CD8-positive, alpha-beta memory T cell (primary cell): ENCODE measurements at regions not wholly inside any gene's neighbourhood (a gene's known extent, or its start where the extent isn't known, plus 50 kb on each side); places are given as distances from the start of the nearest gene placed in this dataset.
"Not testable (repeated sequence)": the region's sequence is repeated elsewhere in the genome, so short reads cannot be mapped to it uniquely, and the experiment has no call there.

Experiments
- CTCF ChIA-PET: fragments of 350-600 bp; sonication (Branson Sonifier 250); formaldehyde crosslinking; loops from one replicate; lab custom pipeline; 2021; ENCODE audit warnings: antibody characterized with exemption; lab: Charles Lee
- POLR2A ChIA-PET: fragments of 350-600 bp; sonication (Branson Sonifier 250); formaldehyde crosslinking; loops from one replicate; lab custom pipeline; 2021; ENCODE audit warnings: antibody characterized with exemption; lab: Charles Lee
- DNase-seq, 5 donors: peaks; one replicate each; pipeline versions ENCODE4 v3.0.0 to v3.0.0-alpha.2; 2020 to 2022; ENCODE audit warnings: mixed read lengths in 1 of 5
- H3K27ac ChIP-seq: one replicate; pipeline ENCODE4 v1.7.0; 2013; ENCODE audit warnings: low read depth, mild to moderate bottlenecking, low read length, moderate library complexity
- H3K27me3 ChIP-seq: 2 replicates; pipeline ENCODE4 v1.7.0; 2013; ENCODE audit warnings: low read length, mild to moderate bottlenecking; ENCODE audit not compliant: insufficient read depth, poor library complexity, severe bottlenecking
- H3K36me3 ChIP-seq: 2 replicates; pipeline ENCODE4 v1.7.0; 2013; ENCODE audit warnings: mild to moderate bottlenecking, low read length, moderate library complexity; ENCODE audit not compliant: insufficient read depth
- H3K4me1 ChIP-seq: 2 replicates; pipeline ENCODE4 v1.7.0; 2013; ENCODE audit warnings: mild to moderate bottlenecking, low read length, moderate library complexity; ENCODE audit not compliant: insufficient read depth
- H3K4me3 ChIP-seq: 2 replicates; pipeline ENCODE4 v1.7.0; 2013; ENCODE audit warnings: mild to moderate bottlenecking, low read length
- H3K9me3 ChIP-seq: 2 replicates; pipeline ENCODE4 v1.7.0; 2013; ENCODE audit warnings: mild to moderate bottlenecking, low read length
- H3K27ac Mint-ChIP-seq, 8 donors: one replicate each; pipeline ENCODE4 v1.8.0; 2020 to 2021; ENCODE audit warnings: mixed read lengths in 8 of 8, mild to moderate bottlenecking in 6 of 8, inconsistent platforms in 3 of 8, moderate library complexity in 3 of 8
- H3K27me3 Mint-ChIP-seq, 2 donors: one replicate each; pipeline ENCODE4 v1.8.0; 2020 to 2021; ENCODE audit warnings: mixed read lengths in 2 of 2, mild to moderate bottlenecking in 1 of 2, moderate library complexity in 1 of 2
- H3K36me3 Mint-ChIP-seq, 3 donors: one replicate each; pipeline ENCODE4 v1.8.0; 2020 to 2021; ENCODE audit warnings: mixed read lengths in 3 of 3, inconsistent platforms in 1 of 3, mild to moderate bottlenecking in 1 of 3
- H3K4me1 Mint-ChIP-seq, 3 donors: one replicate each; pipeline ENCODE4 v1.8.0; 2020 to 2021; ENCODE audit warnings: mixed read lengths in 3 of 3, inconsistent platforms in 1 of 3, mild to moderate bottlenecking in 1 of 3
- H3K4me3 Mint-ChIP-seq, 7 donors: one replicate each; pipeline ENCODE4 v1.8.0; 2020 to 2021; ENCODE audit warnings: mixed read lengths in 7 of 7, mild to moderate bottlenecking in 6 of 7, moderate library complexity in 4 of 7, inconsistent platforms in 2 of 7
- H3K9me3 Mint-ChIP-seq, 5 donors: one replicate each; pipeline ENCODE4 v1.8.0; 2020 to 2022; ENCODE audit warnings: mixed read lengths in 5 of 5, mild to moderate bottlenecking in 3 of 5, moderate library complexity in 2 of 5, inconsistent platforms in 1 of 5

DNA sequence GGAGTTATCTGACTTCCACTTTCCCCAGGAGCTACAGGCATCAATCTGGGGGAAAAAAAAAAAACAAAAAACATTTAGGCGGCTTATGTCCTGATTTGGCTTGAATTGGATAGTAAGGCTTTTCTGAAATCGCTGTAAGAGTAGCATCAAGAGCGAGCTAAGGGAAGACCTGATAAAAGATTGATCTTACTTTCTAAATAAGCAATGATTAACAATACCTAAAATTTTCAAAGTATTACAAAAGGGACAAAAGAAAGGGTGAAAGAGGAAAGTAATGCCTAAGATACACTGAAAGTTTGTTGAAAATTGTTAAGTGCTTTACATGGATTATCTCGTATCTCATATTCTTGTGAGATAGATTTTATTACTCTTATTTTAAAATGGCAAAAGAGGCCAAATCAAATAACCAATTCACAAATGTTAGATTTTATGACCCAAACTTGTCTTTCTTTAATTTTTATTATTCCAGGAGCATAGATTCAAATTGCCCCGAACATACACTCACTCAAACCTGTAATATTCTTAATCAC, 106.4 kb upstream of the PRSS16 start:
- CTCF ChIA-PET: interaction anchor here (1.2 kb wide), 1 partner anchor 14 kb away, joined by 3 read pairs; no protein-coding TSS in a partner anchor
- H3K27ac Mint-ChIP-seq: peak overlapping the region; percentile 39 to 99 (median 76)
- Histone ChIP-seq H3K27ac (peak overlapping the region; percentile 44), H3K4me3 (peak overlapping the region; percentile 32), H3K27me3 (no peaks in the 10 kb centered on the region), H3K9me3 (no peaks in the 10 kb centered on the region), H3K36me3 (no peaks in the 10 kb centered on the region), H3K4me1 (peaks cover 49% of the 10 kb centered on the region)
- no peak for DNase-seq
- H3K36me3 Mint-ChIP-seq: peaks cover 2 to 14% (median 3%) of the 10 kb centered on the region in 3 donors
- H3K4me1 Mint-ChIP-seq: peaks cover 46 to 62% (median 46%) of the 10 kb centered on the region in 3 donors
- peak overlapping the region; percentile 64 to 83 (median 77) for H3K4me3 Mint-ChIP-seq
- H3K9me3 Mint-ChIP-seq: no peaks in the 10 kb centered on the region
- POLR2A ChIA-PET: no interaction called here
- peaks cover 0 to 3% of the 10 kb centered on the region in 2 donors for H3K27me3 Mint-ChIP-seq

DNA sequence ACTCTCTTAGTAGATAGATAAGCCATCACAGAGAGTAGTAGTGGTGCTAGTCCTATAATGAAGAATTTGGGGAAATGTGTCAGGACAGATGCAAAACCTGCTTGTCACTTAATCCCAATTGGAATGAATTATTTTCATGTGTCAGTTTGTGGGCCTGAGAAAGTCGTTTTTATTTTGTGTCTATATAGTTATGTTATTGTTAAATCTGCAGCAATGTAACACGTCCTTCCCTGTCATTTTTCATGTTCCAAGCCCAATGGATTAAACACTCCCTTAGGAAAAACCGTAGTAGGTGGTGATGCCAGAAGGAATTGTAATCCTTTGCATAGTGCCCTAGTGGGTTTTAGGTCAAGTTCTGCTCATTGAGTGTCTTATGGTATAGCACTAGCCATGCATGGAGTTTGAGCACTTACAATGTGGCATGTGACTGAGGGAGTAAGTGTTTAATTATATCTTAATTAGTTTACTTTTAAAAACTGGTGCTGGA, 105.9 kb upstream of the PRSS16 start:
- Mint-ChIP-seq H3K9me3 (no peaks in the 10 kb centered on the region), H3K36me3 (peaks cover 2 to 14% (median 3%) of the 10 kb centered on the region in 3 donors), H3K27ac (peak overlapping the region in 5 of 8 donors; percentile 20 to 99 (median 70)), H3K4me1 (peaks cover 46 to 62% (median 46%) of the 10 kb centered on the region in 3 donors), H3K27me3 (peaks cover 0 to 3% of the 10 kb centered on the region in 2 donors), H3K4me3 (peak overlapping the region; percentile 64 to 83 (median 77))
- no peaks in the 10 kb centered on the region for H3K9me3 ChIP-seq
- H3K4me3 ChIP-seq: peak overlapping the region; percentile 32
- no peak for DNase-seq
- H3K27ac ChIP-seq: peak overlapping the region; percentile 91
- H3K27me3 ChIP-seq: no peaks in the 10 kb centered on the region
- no peaks in the 10 kb centered on the region for H3K36me3 ChIP-seq
- peaks cover 49% of the 10 kb centered on the region for H3K4me1 ChIP-seq
- ChIA-PET POLR2A (no interaction called here), CTCF (no interaction called here)

DNA sequence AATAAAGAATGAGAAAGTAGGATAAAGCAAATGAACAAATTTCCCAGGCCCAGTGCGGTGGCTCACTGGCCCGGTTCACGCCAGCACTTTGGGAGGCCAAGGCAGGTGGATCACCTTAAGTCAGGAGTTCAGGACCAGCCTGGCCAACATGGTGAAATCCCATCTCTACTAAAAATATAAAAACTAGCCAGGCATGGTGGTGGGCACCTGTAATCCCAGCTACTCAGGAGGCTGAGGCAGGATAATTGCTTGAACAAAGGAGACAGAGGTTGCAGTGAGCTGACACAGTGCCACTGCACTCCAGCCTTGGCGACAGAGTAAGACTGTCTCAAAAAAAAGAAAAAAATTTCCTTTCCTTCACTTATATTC, 104.5 kb upstream of the PRSS16 start:
- H3K36me3 ChIP-seq, H3K27me3 ChIP-seq, H3K9me3 Mint-ChIP-seq, DNase-seq, H3K27me3 Mint-ChIP-seq, H3K4me3 ChIP-seq, H3K9me3 ChIP-seq: not testable (repeated sequence)
- ChIA-PET CTCF (interaction anchor here (6.5 kb wide), 1 partner anchor 10 kb away, joined by 80 read pairs; a partner anchor contains a TSS), POLR2A (interaction anchor here (1.2 to 6.1 kb wide), 2 partner anchors 11 to 1099 kb away, joined by 3 to 231 read pairs; a partner anchor contains a TSS)
- Mint-ChIP-seq H3K4me3 (peak overlapping the region in 2 of 7 donors; percentile 34 to 73), H3K36me3 (peaks cover 2 to 14% (median 3%) of the 10 kb centered on the region in 3 donors), H3K27ac (peak overlapping the region in 2 of 8 donors; percentile 23 to 35), H3K4me1 (peaks cover 45 to 55% (median 45%) of the 10 kb centered on the region in 3 donors)
- H3K27ac ChIP-seq: peak overlapping the region; percentile 91
- H3K4me1 ChIP-seq: peaks cover 48% of the 10 kb centered on the region

DNA sequence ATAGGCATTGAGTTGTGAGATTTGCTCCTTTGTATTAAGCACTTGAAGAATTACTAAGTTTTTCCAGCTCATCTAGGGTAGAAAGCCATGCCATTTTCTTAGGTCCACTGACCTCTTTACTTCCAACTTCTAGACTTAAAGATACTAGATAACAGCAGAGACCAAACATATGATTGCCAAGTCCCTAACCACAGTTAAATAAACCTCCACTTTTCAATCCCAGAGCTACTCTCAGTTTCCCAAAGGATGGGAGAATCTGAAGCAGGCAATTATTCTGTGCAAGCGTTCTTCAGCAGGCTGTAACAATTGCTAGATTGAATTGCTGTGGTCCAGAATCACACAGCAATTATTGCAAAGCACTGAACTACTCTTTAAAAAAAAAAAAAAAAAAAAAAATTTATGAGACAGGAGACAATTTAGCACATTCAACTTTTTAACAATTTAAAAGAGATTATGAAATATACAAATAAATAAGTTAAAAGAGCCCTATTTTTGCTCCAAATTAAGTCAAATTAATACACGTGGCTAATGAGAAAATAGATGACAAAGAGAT, 104.0 kb upstream of the PRSS16 start:
- Mint-ChIP-seq H3K4me1 (peaks cover 39 to 52% (median 40%) of the 10 kb centered on the region in 3 donors), H3K9me3 (no peaks in the 10 kb centered on the region), H3K36me3 (peaks cover 2 to 14% (median 3%) of the 10 kb centered on the region in 3 donors), H3K4me3 (peak overlapping the region in 5 of 7 donors; percentile 7 to 73 (median 34)), H3K27ac (peak overlapping the region in 7 of 8 donors; percentile 6 to 76 (median 35)), H3K27me3 (peaks cover 0 to 3% of the 10 kb centered on the region in 2 donors)
- Histone ChIP-seq H3K9me3 (no peaks in the 10 kb centered on the region), H3K36me3 (no peaks in the 10 kb centered on the region), H3K4me1 (peaks cover 43% of the 10 kb centered on the region), H3K27ac (peak overlapping the region; percentile 91), H3K27me3 (no peaks in the 10 kb centered on the region), H3K4me3 (no peak overlapping the region)
- ChIA-PET POLR2A (interaction anchor here (1.2 to 6.1 kb wide), 3 partner anchors 11 to 1100 kb away, joined by 3 to 231 read pairs (median 39); a partner anchor contains a TSS), CTCF (interaction anchor here (0.7 to 6.5 kb wide), 4 partner anchors 11 to 33 kb away, joined by 3 to 80 read pairs (median 16); a partner anchor contains a TSS)
- DNase-seq: no peak

DNA sequence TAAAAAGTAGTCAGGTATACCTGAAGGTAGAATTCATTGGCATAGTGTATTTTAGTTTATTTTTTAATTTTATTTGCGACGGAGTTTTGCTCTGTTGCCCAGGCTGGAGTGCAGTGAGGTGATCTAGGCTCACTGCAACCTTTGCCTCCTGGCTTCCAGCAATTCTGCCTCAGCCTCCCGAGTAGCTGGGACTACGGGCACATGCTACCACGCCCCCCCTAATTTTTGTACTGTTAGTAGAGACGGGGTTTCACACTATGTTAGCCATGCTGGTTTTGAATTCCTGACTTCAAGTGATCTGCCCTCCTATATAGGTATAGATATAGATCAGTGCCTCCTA, 102.8 kb upstream of the PRSS16 start:
- H3K4me3 ChIP-seq: peak overlapping the region; percentile 97
- Mint-ChIP-seq H3K4me3 (no peak overlapping the region), H3K36me3 (peaks cover 2 to 7% (median 3%) of the 10 kb centered on the region in 3 donors), H3K27ac (peak overlapping the region in 2 of 8 donors; percentile 44 to 71), H3K27me3 (peaks cover 0 to 2% of the 10 kb centered on the region in 2 donors), H3K4me1 (peaks cover 27 to 43% (median 28%) of the 10 kb centered on the region in 3 donors), H3K9me3 (no peaks in the 10 kb centered on the region)
- H3K9me3 ChIP-seq: no peaks in the 10 kb centered on the region
- H3K27ac ChIP-seq: peak overlapping the region; percentile 91
- no peak for DNase-seq
- H3K36me3 ChIP-seq: no peaks in the 10 kb centered on the region
- ChIA-PET POLR2A (interaction anchor here (0.7 to 6.1 kb wide), 11 partner anchors 8 to 1124 kb away, joined by 3 to 231 read pairs (median 9); a partner anchor contains a TSS), CTCF (interaction anchor here (1.1 to 6.5 kb wide), 6 partner anchors 12 to 947 kb away, joined by 3 to 80 read pairs (median 6); a partner anchor contains a TSS)
- no peaks in the 10 kb centered on the region for H3K27me3 ChIP-seq
- peaks cover 36% of the 10 kb centered on the region for H3K4me1 ChIP-seq

DNA sequence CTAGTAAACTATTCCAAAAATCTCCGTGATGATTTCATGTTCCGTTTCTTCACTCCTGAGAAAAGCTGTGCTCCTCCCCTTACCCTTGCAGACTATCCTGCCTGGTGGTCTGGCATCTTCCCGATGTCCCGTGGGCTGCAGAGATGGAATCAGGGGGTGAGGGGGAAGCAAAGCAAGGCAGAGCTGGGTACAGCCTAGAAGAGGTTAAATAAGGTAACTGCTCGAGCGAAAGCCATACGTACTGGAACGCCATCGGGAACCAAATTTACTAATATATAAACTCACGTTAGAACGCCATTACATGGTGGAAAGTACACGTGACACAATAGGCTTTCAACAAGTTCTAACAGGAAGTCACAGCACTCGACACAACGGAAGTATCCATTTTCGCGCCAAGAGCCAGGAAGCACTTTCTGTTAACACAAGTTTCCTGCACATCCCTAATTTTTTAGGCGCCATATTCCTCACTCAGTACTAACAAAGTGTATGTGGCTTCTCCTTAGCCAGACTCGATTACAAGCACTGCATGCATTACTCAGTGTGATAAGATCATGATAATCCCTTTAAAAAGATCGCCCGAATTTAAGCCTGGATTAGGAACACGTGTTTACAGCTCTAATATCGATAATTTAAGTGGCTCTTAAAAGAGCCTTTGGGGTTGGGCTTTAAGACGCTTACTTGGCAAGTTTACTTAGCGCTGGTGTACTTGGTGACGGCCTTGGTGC, 101.6 kb upstream of the PRSS16 start:
- H3K4me1 ChIP-seq: peaks cover 30% of the 10 kb centered on the region
- Mint-ChIP-seq H3K36me3 (peaks cover 2 to 3% (median 2%) of the 10 kb centered on the region in 3 donors), H3K4me1 (peaks cover 17 to 31% (median 20%) of the 10 kb centered on the region in 3 donors), H3K9me3 (no peaks in the 10 kb centered on the region), H3K27me3 (no peaks in the 10 kb centered on the region), H3K27ac (no peak overlapping the region), H3K4me3 (no peak overlapping the region)
- DNase-seq: peak; percentile 61 to 86 (median 79)
- no peaks in the 10 kb centered on the region for H3K36me3 ChIP-seq
- POLR2A ChIA-PET: interaction anchor here (0.5 to 6.1 kb wide), 29 partner anchors 9 to 1125 kb away, joined by 3 to 231 read pairs (median 7); a partner anchor contains a TSS
- CTCF ChIA-PET: interaction anchor here (1.1 to 6.5 kb wide), 8 partner anchors 11 to 1022 kb away, joined by 3 to 80 read pairs (median 5); a partner anchor contains a TSS
- no peaks in the 10 kb centered on the region for H3K9me3 ChIP-seq
- H3K27me3 ChIP-seq: no peaks in the 10 kb centered on the region
- peak overlapping the region; percentile 91 for H3K27ac ChIP-seq
- peak overlapping the region; percentile 97 for H3K4me3 ChIP-seq

DNA sequence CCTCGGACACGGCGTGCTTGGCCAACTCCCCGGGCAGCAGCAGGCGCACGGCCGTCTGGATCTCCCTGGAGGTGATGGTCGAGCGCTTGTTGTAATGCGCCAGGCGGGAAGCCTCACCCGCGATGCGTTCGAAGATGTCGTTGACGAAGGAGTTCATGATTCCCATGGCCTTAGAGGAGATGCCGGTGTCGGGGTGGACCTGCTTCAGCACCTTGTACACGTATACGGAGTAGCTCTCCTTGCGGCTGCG, 101.1 kb upstream of the PRSS16 start:
- peaks cover 25% of the 10 kb centered on the region for H3K4me1 ChIP-seq
- H3K4me3 Mint-ChIP-seq, H3K9me3 ChIP-seq, H3K27ac Mint-ChIP-seq, H3K36me3 Mint-ChIP-seq, H3K36me3 ChIP-seq, H3K27me3 ChIP-seq, DNase-seq, H3K9me3 Mint-ChIP-seq, H3K27me3 Mint-ChIP-seq: not testable (repeated sequence)
- peak overlapping the region; percentile 91 for H3K27ac ChIP-seq
- peak overlapping the region; percentile 97 for H3K4me3 ChIP-seq
- peaks cover 12 to 26% (median 15%) of the 10 kb centered on the region in 3 donors for H3K4me1 Mint-ChIP-seq
- CTCF ChIA-PET: interaction anchor here (1.0 to 6.5 kb wide), 10 partner anchors 13 to 1023 kb away, joined by 3 to 80 read pairs (median 5); a partner anchor contains a TSS
- POLR2A ChIA-PET: interaction anchor here (0.6 to 6.1 kb wide), 34 partner anchors 9 to 1126 kb away, joined by 3 to 231 read pairs (median 8); a partner anchor contains a TSS
